Naive thymus-derived CD4-positive, alpha-beta T cell (primary cell): ENCODE measurements at regions not wholly inside any gene's neighbourhood (a gene's known extent, or its start where the extent isn't known, plus 50 kb on each side); places are given as distances from the start of the nearest gene placed in this dataset.

Experiments
- ATAC-seq: fragments of 150-1000 bp; cut with Tn5 transposase; 2 replicates; pipeline ENCODE4 v1.10.0; 2021; ENCODE audit warnings: mild to moderate bottlenecking, moderate library complexity
- CTCF ChIA-PET: fragments of 350-600 bp; sonication (Branson Sonifier 250); formaldehyde crosslinking; loops from one replicate; lab custom pipeline; 2021; ENCODE audit warnings: antibody characterized with exemption; lab: Charles Lee
- POLR2A ChIA-PET: fragments of 350-600 bp; sonication (Branson Sonifier 250); formaldehyde crosslinking; loops from one replicate; lab custom pipeline; 2021; ENCODE audit warnings: antibody characterized with exemption, inconsistent platforms; lab: Charles Lee
- DNase-seq, 9 donors: peaks; one replicate each; pipeline versions ENCODE4 v3.0.0 to v3.0.0-alpha.2; 2020 to 2022; ENCODE audit warnings: mixed read lengths in 1 of 9
- H3K27ac ChIP-seq: one replicate; pipeline ENCODE4 v1.7.0; 2013; ENCODE audit warnings: mild to moderate bottlenecking, low read depth, low read length, moderate library complexity
- H3K27me3 ChIP-seq, 2 donors: one replicate each; pipeline ENCODE4 v1.7.0; 2013; ENCODE audit warnings: low read length in 2 of 2, mild to moderate bottlenecking in 2 of 2, moderate library complexity in 2 of 2; ENCODE audit not compliant: control insufficient read depth in 2 of 2, insufficient read depth in 2 of 2
- H3K36me3 ChIP-seq, 3 experiments: 1 replicate in 2 of 3; 2 replicates in 1 of 3; pipeline ENCODE4 v1.7.0; 2013; ENCODE audit warnings: low read length in 3 of 3, mild to moderate bottlenecking in 3 of 3, moderate library complexity in 1 of 3; ENCODE audit not compliant: insufficient read depth in 3 of 3, control insufficient read depth in 2 of 3
- H3K4me1 ChIP-seq, 2 donors: one replicate each; pipeline ENCODE4 v1.7.0; 2013; ENCODE audit warnings: low read length in 2 of 2, mild to moderate bottlenecking in 2 of 2, moderate library complexity in 1 of 2; ENCODE audit not compliant: control insufficient read depth in 2 of 2, insufficient read depth in 2 of 2
- H3K4me3 ChIP-seq: 2 replicates; pipeline ENCODE4 v1.7.0; 2013; ENCODE audit warnings: mild to moderate bottlenecking, low read length
- H3K9me3 ChIP-seq, 3 experiments: 1 replicate in 2 of 3; 2 replicates in 1 of 3; pipeline ENCODE4 v1.7.0; 2013; ENCODE audit warnings: low read length in 3 of 3; ENCODE audit not compliant: control insufficient read depth in 2 of 3
- H3K27ac Mint-ChIP-seq, 9 donors: one replicate each; pipeline ENCODE4 v1.8.0; 2020 to 2022; ENCODE audit warnings: mixed read lengths in 9 of 9, mild to moderate bottlenecking in 8 of 9, moderate library complexity in 5 of 9, inconsistent platforms in 2 of 9
- H3K27me3 Mint-ChIP-seq, 5 donors: one replicate each; pipeline ENCODE4 v1.8.0; 2021 to 2022; ENCODE audit warnings: mixed read lengths in 5 of 5, mild to moderate bottlenecking in 1 of 5
- H3K36me3 Mint-ChIP-seq, 5 donors: one replicate each; pipeline ENCODE4 v1.8.0; 2020 to 2022; ENCODE audit warnings: mixed read lengths in 5 of 5, mild to moderate bottlenecking in 3 of 5, inconsistent platforms in 1 of 5
- H3K4me1 Mint-ChIP-seq, 7 donors: one replicate each; pipeline ENCODE4 v1.8.0; 2020 to 2022; ENCODE audit warnings: mixed read lengths in 7 of 7, mild to moderate bottlenecking in 3 of 7, inconsistent platforms in 1 of 7
- H3K4me3 Mint-ChIP-seq, 10 donors: one replicate each; pipeline ENCODE4 v1.8.0; 2020 to 2022; ENCODE audit warnings: mild to moderate bottlenecking in 10 of 10, mixed read lengths in 10 of 10, moderate library complexity in 6 of 10, inconsistent platforms in 2 of 10
- H3K9me3 Mint-ChIP-seq, 11 donors: one replicate each; pipeline ENCODE4 v1.8.0; 2020 to 2022; ENCODE audit warnings: mixed read lengths in 11 of 11, mild to moderate bottlenecking in 4 of 11, inconsistent platforms in 1 of 11, moderate library complexity in 1 of 11
- intact Hi-C, 2 donors: fragments of 100-400 bp; cut with micrococcal nuclease; formaldehyde crosslinking; loops; one replicate each; pipeline ENCODE4 v1.15.1; 2023

DNA sequence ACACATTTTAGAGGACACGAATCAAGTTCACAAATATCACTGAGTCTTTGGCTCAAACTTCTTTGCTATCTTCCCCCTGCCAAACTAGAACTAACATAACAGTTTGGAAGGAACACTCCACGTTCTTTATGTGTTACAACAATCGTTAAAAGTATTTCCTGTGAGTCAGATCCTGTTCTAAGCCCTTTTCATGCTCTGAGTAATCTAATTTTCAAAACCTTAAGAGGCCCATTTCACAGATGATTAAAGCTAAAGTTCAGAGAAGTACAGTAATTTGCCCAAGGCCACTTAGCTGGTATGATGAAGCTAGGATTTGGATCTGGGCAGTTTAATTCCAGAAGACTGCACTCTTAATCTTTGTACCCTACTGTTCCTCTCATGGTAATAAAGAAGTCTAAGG, 854.4 kb upstream of the INTU start:
- Mint-ChIP-seq H3K27ac (no peak overlapping the region), H3K4me3 (no peak overlapping the region), H3K4me1 (no peaks in the 10 kb centered on the region), H3K9me3 (peaks cover 0 to 7% (median 0%) of the 10 kb centered on the region in 11 donors), H3K27me3 (no peaks in the 10 kb centered on the region), H3K36me3 (no peaks in the 10 kb centered on the region)
- DNase-seq (no peak), ATAC-seq (no peak)
- Histone ChIP-seq H3K36me3 (no peaks in the 10 kb centered on the region), H3K4me3 (no peak overlapping the region), H3K27ac (no peak overlapping the region), H3K9me3 (no peaks in the 10 kb centered on the region), H3K4me1 (no peaks in the 10 kb centered on the region), H3K27me3 (no peaks in the 10 kb centered on the region)
- intact Hi-C loops, result no loop called here
- ChIA-PET POLR2A (no interaction called here), CTCF (no interaction called here)

DNA sequence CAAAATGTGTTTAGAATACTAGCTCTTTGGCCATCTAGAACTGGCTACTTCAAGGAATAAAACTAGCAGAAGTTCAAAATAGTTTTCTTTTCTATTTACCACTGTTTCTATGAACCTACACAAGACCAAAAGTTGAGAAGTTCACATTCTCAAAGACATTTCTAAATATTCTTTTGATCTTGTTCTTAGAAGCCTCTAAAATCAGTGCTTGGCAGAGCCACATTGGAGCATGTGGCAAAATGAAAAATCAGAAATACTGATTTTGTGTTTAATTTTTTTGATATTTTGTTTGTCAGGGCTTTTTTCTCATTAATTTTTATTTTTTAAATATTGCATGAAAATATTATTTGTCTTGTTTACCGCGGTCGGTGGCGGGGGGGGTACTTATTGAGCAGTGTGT, 853.8 kb upstream of the INTU start:
- ChIA-PET POLR2A (no interaction called here), CTCF (no interaction called here)
- DNase-seq (no peak), ATAC-seq (no peak)
- Histone ChIP-seq H3K4me3 (no peak overlapping the region), H3K27me3 (no peaks in the 10 kb centered on the region), H3K4me1 (no peaks in the 10 kb centered on the region), H3K27ac (no peak overlapping the region), H3K36me3 (no peaks in the 10 kb centered on the region), H3K9me3 (no peaks in the 10 kb centered on the region)
- no peak overlapping the region for H3K27ac Mint-ChIP-seq
- intact Hi-C loops, result no loop called here
- no peaks in the 10 kb centered on the region for H3K27me3 Mint-ChIP-seq
- no peaks in the 10 kb centered on the region for H3K4me1 Mint-ChIP-seq
- no peaks in the 10 kb centered on the region for H3K36me3 Mint-ChIP-seq
- no peak overlapping the region for H3K4me3 Mint-ChIP-seq
- peaks cover 0 to 10% (median 0%) of the 10 kb centered on the region in 11 donors for H3K9me3 Mint-ChIP-seq

DNA sequence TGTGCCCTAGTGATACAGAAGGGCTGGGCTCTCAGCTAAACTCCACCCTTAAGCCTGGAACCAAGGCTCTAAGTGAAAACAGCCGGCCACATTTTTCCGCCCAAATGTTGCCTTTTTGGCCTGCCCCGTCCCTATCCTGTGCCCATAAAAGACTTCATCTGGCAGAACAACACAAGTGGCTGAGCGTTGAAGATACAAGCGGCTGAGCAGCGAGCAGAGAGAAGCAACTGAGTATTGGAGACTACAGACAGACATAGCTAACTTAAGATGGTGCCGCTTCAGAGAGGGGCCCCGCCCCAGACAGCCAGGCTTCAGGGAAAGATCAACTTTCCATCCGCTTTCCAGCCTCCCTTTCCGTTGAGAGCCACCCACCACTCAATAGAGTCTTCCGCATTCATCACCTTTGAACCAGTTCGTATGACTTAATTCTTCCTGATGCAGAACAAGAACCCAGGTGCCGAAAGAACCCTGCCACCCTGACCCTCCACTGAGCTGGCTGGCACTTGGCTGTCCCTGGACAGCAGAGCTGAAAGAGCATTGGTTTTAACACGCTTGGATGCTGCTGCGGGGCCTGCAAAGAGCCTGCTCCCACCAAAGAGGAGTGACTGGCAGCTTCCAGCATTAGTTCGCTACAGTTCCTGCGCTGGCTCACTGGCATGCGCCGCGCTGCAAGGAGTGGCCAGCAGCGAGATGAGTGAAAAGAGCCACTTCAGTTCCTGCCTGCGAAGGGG, 853.2 kb upstream of the INTU start:
- H3K36me3 Mint-ChIP-seq, result no peaks in the 10 kb centered on the region
- ChIA-PET CTCF (no interaction called here), POLR2A (no interaction called here)
- Histone ChIP-seq H3K27ac (no peak overlapping the region), H3K4me1 (no peaks in the 10 kb centered on the region), H3K36me3 (no peaks in the 10 kb centered on the region), H3K27me3 (no peaks in the 10 kb centered on the region), H3K9me3 (no peaks in the 10 kb centered on the region), H3K4me3 (no peak overlapping the region)
- no peaks in the 10 kb centered on the region for H3K27me3 Mint-ChIP-seq
- H3K9me3 Mint-ChIP-seq, result peaks cover 0 to 10% (median 0%) of the 10 kb centered on the region in 11 donors
- DNase-seq (no peak), ATAC-seq (no peak)
- no peak overlapping the region for H3K4me3 Mint-ChIP-seq
- H3K4me1 Mint-ChIP-seq, result no peaks in the 10 kb centered on the region
- intact Hi-C loops, result no loop called here
- no peak overlapping the region for H3K27ac Mint-ChIP-seq

DNA sequence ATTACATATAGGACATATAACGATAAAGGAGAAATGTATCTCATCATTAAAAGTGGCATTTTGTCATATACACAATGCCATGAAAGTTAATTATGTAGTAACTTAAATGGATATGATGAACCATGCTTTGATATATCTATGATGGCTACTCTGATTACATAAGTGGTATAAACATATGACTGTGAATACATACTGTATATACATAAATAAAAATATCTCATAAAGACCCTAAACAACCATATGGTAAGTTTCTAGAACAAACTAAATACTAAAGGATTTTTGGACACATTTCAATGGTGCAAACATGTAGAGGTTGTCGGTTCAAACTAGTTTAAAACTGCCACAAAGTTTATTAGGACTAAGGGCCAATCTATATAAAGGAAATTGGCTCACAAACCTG, 849.6 kb upstream of the INTU start:
- Histone ChIP-seq H3K27ac (no peak overlapping the region), H3K27me3 (no peaks in the 10 kb centered on the region), H3K4me3 (no peak overlapping the region), H3K9me3 (no peaks in the 10 kb centered on the region), H3K4me1 (no peaks in the 10 kb centered on the region), H3K36me3 (no peaks in the 10 kb centered on the region)
- Mint-ChIP-seq H3K4me1 (no peaks in the 10 kb centered on the region), H3K36me3 (no peaks in the 10 kb centered on the region), H3K9me3 (peaks cover 0 to 5% (median 2%) of the 10 kb centered on the region in 11 donors), H3K27me3 (no peaks in the 10 kb centered on the region), H3K4me3 (no peak overlapping the region), H3K27ac (no peak overlapping the region)
- ChIA-PET CTCF (no interaction called here), POLR2A (no interaction called here)
- intact Hi-C loops, result no loop called here
- DNase-seq (no peak), ATAC-seq (no peak)

DNA sequence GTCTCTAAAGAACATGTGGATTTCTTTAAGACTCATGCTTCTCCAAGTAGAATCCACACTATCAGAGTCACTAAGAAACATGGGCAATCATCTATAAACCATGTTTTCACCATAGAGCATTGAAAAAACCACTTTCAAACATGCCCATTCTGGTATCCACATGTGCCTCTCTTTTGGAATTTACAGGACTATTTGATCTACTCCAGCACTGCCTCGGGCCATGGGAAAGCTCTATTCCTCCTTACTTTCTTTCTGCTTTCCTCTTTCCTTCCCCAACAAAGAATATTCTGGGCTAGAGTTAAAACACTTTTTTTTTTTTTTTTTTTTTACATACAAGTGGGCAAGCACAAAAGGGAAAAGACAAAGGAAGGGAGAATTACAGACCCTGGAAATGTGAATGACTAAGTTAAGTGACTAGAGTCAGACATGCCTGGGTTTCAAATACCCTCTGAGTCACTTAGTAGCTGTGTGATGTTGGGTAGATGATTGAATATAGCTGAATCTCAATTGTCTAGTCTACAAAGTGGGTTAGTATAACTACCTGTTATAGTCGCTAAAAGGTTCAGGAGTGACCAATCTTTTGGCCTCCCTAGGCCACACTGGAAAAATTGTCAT, 847.7 kb upstream of the INTU start:
- ChIA-PET CTCF (interaction anchor here (0.9 kb wide), 1 partner anchor 10 kb away, joined by 4 read pairs; no protein-coding TSS in a partner anchor), POLR2A (no interaction called here)
- Mint-ChIP-seq H3K27ac (no peak overlapping the region), H3K36me3 (no peaks in the 10 kb centered on the region), H3K4me1 (no peaks in the 10 kb centered on the region), H3K4me3 (no peak overlapping the region), H3K9me3 (peaks cover 0 to 5% (median 1%) of the 10 kb centered on the region in 11 donors), H3K27me3 (no peaks in the 10 kb centered on the region)
- ATAC-seq (no peak), DNase-seq (no peak)
- intact Hi-C loops, result no loop called here
- Histone ChIP-seq H3K36me3 (no peaks in the 10 kb centered on the region), H3K27ac (no peak overlapping the region), H3K4me3 (no peak overlapping the region), H3K27me3 (no peaks in the 10 kb centered on the region), H3K4me1 (no peaks in the 10 kb centered on the region), H3K9me3 (no peaks in the 10 kb centered on the region)

DNA sequence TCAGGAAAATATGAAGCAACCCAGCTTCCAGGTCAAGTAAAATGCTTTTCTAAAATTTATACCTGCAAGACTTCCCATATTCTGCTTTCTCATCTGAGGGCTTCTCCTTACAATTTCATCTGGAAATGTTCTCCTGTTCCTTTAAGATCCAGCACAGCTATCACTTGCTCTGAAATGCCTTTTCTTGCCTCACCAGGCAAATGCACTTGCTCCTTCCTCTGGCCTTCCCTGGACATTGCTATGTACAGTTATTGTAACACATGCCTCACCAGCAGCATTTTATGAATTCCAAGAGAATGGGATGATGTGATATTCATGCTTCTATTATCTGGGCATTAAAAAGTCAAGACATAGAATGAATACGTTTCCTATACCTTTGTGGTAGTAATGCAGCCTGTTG, 842.1 kb upstream of the INTU start:
- Mint-ChIP-seq H3K9me3 (peaks cover 0 to 5% (median 2%) of the 10 kb centered on the region in 11 donors), H3K27me3 (no peaks in the 10 kb centered on the region), H3K36me3 (no peaks in the 10 kb centered on the region), H3K27ac (no peak overlapping the region), H3K4me3 (no peak overlapping the region), H3K4me1 (no peaks in the 10 kb centered on the region)
- no peaks in the 10 kb centered on the region for H3K9me3 ChIP-seq
- H3K27me3 ChIP-seq, result no peaks in the 10 kb centered on the region
- CTCF ChIA-PET, result no interaction called here
- H3K36me3 ChIP-seq, result no peaks in the 10 kb centered on the region
- POLR2A ChIA-PET, result no interaction called here
- ATAC-seq (no peak), DNase-seq (no peak)
- H3K4me3 ChIP-seq, result no peak overlapping the region
- no peak overlapping the region for H3K27ac ChIP-seq
- intact Hi-C loops, result no loop called here
- H3K4me1 ChIP-seq, result no peaks in the 10 kb centered on the region

DNA sequence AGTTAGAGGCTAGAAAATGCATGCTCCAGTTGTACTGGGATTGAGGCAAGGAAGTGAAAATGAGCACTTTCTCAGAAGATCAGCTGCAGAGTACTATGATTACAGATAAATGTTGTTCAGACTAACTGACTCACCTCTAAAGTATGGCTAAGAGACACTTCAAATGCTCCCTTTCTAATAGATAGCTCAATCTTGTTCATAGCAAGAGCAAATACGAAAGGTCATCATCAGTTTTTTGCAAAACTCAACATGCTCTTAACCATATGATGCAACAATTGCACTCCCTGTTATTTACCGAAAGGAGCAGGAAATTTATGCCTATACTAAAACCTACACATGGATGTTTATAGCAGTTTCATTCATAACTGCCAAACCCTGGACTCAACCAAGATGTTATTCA, 838.4 kb upstream of the INTU start:
- peaks cover 0 to 5% (median 1%) of the 10 kb centered on the region in 11 donors for H3K9me3 Mint-ChIP-seq
- DNase-seq, result no peak
- H3K27me3 Mint-ChIP-seq, result no peaks in the 10 kb centered on the region
- H3K27me3 ChIP-seq, result no peaks in the 10 kb centered on the region
- no peaks in the 10 kb centered on the region for H3K36me3 ChIP-seq
- no peaks in the 10 kb centered on the region for H3K36me3 Mint-ChIP-seq
- no peak for ATAC-seq
- intact Hi-C loops, result no loop called here
- no peaks in the 10 kb centered on the region for H3K4me1 ChIP-seq
- H3K9me3 ChIP-seq, result no peaks in the 10 kb centered on the region
- no peak overlapping the region for H3K27ac ChIP-seq
- H3K27ac Mint-ChIP-seq, result no peak overlapping the region
- no peak overlapping the region for H3K4me3 Mint-ChIP-seq
- CTCF ChIA-PET, result no interaction called here
- H3K4me1 Mint-ChIP-seq, result no peaks in the 10 kb centered on the region
- POLR2A ChIA-PET, result no interaction called here
- no peak overlapping the region for H3K4me3 ChIP-seq
